GM19468 (cell line): ENCODE measurements at regions not wholly inside any gene's neighbourhood (a gene's known extent, or its start where the extent isn't known, plus 50 kb on each side); places are given as distances from the start of the nearest gene placed in this dataset.

Source experiments
- ATAC-seq: cut with Tn5 transposase; IDR thresholded peaks from one replicate; pipeline ENCODE4 v1.9.1; 2021; ENCODE audit warnings: mild to moderate bottlenecking, moderate library complexity, moderate number of reproducible peaks; ENCODE audit not compliant: unreplicated experiment; ENCODE audit errors: extremely low read depth

- ATAC-seq = no peak
Measured at GRCh38 chr1:94623560-94624148, 82.1 kb upstream of the F3 start.

DNA sequence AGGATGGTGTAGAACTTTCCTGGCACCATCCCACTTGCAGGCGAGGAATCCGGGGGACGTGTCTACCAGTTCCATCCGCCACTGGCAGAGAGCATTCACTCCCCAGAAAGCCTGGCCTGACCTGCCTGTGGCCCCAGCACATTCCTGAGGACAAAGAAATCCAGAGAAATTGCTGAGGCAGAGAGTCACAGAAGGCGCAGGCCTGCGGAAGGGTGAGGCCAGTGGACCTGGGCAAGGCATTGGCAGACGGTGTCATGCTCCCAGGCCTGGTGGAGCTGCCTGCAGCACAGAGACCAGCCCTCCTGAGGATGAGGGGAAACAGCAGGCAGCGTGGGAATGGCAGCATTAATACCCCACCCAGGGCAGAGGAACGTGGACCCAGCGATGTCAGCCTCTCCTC is 81.2 kb upstream of the F3 start:
- ATAC-seq = no peak

GRCh38 chr1:94621802-94622201 is 80.2 kb upstream of the F3 start:
- no peak for ATAC-seq

GRCh38 chr1:94621395-94621794 is 79.8 kb upstream of the F3 start:
- no peak for ATAC-seq

GRCh38 chr1:94620345-94621031 is 78.9 kb upstream of the F3 start:
- ATAC-seq = no peak

GRCh38 chr1:94619731-94620130 is 78.2 kb upstream of the F3 start:
- ATAC-seq = no peak

GRCh38 chr1:94617957-94618739 is 76.6 kb upstream of the F3 start:
- no peak for ATAC-seq

DNA sequence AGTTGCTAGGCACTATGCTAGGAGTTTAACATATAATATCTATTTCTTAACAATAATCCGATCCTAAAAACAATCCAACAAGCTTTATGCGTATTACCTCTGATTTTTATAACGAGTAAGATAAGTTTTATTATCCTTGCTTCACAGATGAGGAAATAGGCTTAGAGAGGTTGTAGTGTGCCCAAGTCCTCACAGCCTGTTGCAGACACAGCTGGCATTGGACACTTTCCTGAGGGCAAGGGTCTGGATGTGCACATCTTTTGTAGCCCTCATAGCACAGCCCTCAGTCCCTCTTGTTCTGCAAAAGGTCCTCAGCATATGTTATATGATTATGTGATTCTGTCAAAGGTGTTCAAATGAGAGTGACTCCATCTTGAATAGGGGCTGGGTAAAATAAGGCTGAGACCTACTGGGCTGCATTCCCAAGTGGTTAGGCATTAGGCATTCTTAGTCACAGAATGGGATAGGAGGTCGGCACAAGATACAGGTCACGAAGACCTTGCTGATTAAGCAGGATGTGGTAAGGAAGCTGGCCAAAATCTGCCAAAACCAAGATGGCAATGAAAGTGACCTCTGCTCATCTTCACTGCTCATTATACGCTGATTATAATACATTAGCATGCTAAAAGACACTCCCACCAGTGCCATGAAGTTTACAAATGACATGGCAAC is 75.7 kb upstream of the F3 start:
- ATAC-seq = no peak

GRCh38 chr1:94616506-94616905 is 74.9 kb upstream of the F3 start:
- no peak for ATAC-seq

DNA sequence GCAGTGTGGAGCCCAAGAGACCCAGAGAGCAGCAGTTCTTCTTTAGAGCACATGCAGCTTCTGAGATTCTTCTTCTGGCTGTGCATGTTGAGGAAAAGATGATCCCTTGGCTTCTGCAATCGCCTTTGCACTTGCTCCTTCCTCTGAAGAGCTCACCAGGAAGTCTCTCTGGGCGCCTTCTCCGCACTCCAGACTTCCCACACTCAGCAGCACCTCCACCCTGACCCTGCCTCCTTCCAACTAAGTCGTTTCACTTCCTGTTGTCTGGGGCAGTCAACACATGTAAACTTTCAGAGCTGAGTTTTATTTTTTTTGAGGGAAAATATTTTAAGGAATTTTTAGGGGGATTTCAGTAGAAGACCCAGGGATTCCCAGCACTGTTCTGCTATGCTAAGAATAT is 73.4 kb upstream of the F3 start:
- ATAC-seq = no peak

GRCh38 chr1:94614168-94614815 is 72.7 kb upstream of the F3 start:
- no peak for ATAC-seq

DNA sequence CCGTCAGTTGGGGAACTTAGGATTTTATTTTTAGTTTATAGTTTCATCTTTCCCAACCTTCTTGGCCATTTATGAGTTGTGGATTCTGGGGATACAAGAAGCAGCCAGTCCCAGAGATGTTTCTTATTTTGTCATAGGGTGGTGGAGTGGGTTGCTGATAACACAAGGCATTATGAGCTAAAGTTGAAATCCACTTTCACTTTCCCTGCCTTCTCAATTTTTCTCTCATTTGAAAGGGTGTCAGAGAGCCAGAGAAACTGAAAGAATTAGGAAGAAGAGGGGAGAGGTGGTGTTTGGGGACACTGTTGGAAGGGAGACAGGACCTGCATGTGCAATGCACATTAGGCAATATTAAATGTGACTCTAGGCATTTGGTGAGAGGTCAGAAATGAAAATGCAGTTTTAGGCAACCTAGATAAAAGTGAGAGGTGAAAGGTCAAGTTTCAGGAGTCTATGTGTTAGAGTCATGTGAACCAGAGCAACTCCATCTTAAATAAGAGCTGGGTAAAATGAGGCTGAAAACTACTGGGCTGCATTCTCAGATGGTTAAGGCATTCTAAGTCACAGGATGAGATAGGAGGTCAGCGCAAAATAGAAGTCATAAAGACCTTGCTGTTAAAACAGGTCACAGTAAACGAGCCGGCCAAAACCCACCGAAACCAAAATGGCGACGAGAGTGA is 71.1 kb upstream of the F3 start:
- no peak for ATAC-seq

DNA sequence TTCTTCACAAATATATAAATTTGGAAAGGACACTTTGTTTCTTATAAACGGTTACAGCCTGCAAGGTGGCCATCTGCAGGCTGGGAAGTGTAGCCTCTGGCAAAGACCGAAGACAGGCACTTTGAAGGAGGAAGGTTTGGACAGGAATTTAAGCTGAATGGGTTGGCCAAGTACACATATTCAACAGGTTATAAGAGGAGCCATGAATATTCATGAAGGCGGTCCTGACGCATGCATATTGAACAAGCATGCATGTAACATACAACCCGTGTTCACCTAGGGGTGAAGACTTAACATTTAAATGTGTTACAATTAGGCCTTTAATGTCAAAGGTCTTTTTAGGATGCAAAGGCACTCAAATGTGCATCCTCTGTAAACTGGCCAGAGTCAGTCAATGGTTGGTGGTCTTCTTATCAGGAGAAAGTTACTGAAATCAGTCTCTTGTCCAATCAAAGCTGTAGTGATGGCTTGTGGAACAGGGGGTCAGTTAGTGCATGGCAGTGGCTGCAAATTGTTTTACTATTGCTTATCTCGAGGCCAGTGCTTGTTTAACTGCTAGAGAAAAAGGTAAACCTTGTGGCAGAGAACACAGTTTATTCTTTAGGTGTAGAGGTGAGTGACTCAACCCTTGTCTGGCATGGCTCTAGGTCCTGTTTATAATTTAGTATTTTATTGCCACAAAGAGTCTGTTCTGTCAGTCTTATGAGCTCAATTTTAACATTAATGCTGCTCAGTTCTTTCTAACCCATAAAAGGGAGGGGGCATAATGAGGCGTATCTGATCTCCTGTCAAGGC is 70.3 kb upstream of the F3 start:
- ATAC-seq = no peak

DNA sequence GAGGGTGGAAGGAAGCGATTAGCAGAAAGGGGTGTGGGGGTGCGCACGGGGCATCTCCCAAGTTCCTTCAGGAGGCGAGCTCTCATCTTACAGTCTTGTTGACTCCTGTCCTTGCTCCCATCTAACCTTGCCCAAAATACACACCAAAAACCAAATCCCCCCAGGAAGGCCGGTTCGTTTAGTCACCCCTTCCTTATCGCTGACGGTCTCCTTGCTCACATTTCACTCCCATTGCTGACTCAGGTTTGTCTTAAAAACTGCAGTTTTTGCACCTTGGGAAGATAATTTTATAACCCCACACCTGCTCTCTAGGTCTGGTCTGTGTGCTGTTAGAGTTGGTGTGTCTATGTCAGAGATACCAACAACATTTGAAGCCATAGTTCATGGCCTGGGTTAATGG is 68.1 kb upstream of the F3 start:
- no peak for ATAC-seq

GRCh38 chr1:94608852-94609530 is 67.4 kb upstream of the F3 start:
- ATAC-seq = no peak

- no peak for ATAC-seq
Measured at GRCh38 chr1:94608142-94608851, 66.7 kb upstream of the F3 start.

GRCh38 chr1:94607398-94607797 is 65.8 kb upstream of the F3 start:
- ATAC-seq = no peak

DNA sequence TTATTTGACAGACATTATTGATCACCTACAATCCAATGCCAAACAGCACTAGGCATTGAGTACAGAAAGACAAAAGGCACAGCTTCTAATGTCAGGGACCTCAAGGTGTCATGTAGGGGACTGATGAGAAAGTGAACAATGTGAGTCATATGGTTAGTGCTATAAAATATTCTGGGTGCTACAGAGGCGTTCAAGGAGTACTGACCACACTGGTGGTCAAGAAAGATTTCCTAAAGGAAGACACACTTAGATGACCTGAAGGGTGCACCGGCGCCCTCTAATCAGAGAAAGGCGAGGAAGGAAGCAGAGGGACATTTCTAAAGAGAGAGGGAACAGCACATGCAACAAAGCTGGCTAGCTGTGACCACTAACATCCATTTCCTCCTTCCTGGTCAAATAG is 64.9 kb upstream of the F3 start:
- ATAC-seq = no peak
